Bone marrow (tissue), 2 donors: ENCODE measurements at regions not wholly inside any gene's neighbourhood (a gene's known extent, or its start where the extent isn't known, plus 50 kb on each side); places are given as distances from the start of the nearest gene placed in this dataset.

Source experiments
- DNase-seq, 2 donors: peaks; one replicate each; lab custom pipeline; 2025; lab: John Stamatoyannopoulos, UW

DNA sequence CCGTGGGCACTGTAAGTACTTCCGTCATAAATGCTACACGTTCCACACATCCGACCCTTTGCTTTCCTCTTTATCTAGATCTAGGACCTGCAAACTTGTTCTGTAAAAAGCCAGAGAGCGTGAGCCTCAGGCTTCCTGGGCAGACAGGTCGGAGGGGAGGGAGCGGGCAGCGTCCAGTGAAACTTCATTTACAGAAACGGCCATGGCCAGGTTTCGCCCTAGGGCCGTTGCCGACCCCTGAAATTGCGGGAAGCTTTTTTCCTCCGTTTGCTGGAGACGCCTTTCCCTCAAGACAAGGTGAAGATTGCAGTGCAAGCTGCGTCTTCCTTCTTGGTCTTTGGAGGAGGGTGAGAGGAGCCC, 155.4 kb downstream of the DLL1 start:
- DNase-seq = no peak

GRCh38 chr6:170134471-170135440, 156.1 kb downstream of the DLL1 start:
- no peak for DNase-seq

DNA sequence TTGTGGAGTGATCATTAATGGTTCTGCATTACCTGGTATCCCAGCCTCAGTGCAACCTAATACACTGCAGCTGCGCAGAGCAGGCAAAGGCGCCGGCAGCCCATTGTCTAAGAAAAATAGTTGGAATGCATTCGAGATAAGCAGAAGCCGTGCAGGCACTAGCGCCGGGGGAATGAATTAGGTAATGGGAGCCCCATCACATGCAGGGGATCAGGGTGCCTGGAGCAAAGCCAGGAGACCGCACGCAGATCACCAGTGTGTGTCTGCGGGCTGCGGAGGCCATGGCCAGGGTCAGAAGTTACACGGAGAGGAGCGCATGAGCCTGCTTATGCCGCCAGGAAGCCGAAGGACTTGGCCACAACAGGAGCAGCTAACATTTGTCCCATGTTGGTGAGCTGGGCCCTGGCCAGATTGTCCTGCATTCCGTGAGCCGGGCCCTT, 156.8 kb downstream of the DLL1 start:
- DNase-seq = no peak

GRCh38 chr6:170132561-170132991, 158.3 kb downstream of the DLL1 start:
- no peak for DNase-seq

DNA sequence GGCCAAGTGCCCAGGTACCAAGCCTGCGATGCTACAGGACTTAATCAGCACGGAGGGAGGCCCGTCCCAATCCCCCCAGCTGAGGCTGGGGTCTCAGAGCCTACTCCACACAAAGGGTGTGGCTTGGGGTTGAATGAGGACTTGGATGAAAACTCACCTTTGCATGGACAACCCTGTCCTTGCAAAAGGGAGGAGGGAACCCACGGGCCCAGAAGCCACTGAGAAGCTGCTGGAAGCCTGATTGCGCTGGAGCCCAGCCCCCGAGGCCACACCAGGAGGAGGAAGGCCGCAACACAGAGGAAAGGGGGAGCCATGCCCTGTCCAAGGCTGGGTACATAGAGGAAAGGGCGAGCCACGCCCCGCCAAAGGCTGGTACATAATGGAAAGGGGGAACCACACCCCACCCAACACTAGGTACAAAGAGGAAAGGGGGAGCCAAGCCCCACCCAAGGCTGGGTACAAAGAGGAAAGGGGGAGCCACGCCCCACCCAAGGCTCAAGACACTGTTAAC, 158.8 kb downstream of the DLL1 start:
- no peak for DNase-seq

DNA sequence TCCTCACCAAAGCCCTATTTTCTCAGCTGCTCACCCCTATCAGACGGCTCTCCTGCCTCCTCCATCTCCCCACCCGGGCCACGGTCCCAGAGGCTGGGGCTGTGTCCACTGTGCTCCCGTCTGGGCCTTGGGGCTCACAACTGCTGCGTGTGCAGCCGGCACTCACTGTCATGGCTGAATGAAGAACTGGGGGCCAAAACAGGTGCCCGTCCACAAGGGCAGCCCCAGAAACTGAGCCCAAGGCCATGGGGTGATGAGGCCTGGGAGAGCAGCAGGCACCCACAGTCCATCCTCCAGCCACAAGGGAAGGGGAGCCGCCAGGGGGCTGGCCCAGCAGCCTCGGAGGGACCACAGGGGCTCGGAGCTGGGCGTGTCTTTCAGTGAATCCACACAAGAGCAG, 159.5 kb downstream of the DLL1 start:
- no peak for DNase-seq

DNA sequence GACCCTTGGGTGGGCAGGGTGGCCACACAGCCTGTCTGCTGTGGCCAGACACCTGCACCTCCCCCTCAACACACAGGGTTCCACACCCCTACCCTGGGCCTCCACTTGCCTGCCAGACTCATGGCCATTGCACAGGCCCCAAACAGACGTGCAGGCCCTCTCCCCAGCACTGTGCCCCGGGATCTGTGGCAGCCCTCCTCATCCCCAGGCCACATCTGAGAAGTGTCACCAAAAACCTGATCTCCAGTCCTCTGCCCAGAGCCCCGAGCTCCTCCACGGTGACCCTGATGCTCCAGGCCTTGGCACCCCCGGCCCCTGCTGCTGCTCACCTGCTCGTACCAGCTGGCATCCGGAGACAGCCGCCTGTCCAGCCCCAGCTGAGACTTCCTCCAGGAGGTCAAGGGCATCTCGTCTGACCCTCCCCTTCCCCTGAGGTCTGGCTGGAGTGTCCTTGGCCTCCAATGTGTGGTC, 160.1 kb downstream of the DLL1 start:
- no peak for DNase-seq

DNA sequence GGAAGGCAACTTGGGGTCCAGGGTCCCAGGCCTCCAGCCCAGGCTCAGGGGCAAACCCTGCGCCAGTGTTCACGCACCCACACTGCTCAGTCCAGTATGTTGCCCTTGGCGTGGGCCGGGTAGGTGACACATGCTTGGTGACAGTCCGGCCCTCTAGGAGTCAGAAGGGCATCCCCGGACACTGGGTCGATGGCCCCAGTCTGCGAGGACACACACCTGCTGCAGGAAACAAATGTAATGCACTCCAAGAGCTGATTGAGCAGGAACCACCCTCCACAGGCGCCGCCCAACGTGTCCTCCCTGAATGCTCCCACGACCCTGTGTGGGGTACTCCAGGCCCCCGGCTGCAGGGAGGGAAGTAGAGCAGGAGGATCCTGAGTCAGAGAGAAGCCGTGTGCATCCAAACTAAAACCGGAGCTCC, 160.7 kb downstream of the DLL1 start:
- no peak for DNase-seq

DNA sequence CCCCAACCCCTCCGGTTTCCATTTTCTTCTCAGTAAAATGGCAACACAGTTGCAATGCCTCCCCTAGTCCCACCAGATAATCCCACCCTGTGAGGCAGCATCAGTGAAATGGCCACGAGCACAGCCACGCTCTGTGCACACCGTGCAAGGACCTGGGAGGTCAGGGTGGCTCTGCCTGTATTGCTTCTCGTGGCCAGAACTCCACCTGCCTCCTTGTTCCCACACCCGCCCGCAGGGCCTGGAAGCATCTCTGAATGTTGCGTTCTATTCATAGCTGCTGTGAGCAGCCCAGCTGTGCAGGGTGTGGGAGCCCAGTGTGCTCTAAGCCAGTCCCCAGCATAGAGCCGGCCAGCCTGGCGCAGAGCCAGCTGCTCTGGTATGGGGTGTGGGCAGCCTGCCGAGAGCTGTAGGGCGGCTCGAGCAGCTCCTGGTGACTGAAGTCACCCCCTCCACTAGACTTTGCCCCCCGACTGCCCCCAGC, 161.1 kb downstream of the DLL1 start:
- no peak for DNase-seq

DNA sequence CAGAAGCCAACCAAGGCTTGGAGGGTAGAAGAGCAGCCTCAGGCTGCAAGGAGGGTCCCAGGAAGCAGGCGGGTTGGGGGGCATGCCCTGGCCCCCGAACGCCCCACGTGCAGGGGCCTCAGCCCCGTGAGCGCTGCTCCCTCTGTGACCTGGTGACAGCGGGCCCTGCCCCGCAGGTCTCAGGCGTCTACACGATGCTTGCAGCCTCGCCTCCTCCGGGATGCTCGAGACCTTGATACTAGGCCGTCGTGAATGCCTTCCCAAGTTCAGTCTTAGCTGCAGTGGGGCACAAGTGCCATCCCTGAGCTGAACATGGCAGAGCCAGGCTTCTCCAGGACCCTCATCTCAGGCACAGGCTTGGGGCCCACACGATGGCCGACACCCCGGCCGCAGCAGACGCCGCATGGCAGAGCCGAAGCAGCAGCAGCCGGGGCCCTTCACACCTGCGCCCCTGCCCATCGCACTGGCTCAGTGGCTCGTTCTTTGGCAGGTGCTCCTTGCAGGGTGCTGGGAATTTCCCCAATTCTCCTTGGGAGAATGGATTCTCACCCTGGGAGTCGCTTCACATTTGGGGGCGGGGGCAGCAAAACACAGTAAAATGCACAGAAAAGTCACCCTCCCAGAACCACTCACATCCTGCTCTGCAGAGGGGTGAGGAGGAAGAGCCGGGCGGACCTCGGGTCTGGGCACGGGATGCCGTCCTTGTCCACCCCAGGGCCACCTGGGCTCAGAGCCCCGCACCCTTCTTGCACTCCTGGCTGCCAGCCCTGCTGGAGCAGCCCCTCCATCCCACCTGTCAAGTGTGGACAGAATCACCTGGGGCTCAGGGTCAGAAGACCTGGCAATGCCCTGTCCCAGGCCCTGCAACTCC, 161.8 kb downstream of the DLL1 start:
- DNase-seq = no peak

GRCh38 chr6:170128346-170128745, 162.5 kb downstream of the DLL1 start:
- DNase-seq = no peak

DNA sequence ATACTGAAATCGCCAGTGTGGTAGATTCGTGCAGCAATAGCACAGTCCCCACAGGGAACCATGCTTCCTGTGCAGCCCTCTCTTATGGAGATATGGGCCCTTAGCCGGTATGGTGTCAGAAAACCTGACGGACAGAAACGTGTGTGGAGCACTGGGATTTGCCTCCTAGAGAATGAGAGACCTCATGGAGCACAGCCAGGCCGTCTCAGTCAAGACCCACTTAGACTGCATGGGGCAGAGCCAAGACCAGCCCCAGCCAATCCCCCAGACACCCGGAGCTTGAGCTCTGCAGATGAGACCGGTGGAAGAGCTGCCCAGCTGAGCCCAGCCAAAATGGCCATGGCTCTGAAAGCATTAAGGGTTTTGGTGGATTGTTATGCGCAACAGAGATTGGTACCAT, 163.7 kb downstream of the DLL1 start:
- no peak for DNase-seq

DNA sequence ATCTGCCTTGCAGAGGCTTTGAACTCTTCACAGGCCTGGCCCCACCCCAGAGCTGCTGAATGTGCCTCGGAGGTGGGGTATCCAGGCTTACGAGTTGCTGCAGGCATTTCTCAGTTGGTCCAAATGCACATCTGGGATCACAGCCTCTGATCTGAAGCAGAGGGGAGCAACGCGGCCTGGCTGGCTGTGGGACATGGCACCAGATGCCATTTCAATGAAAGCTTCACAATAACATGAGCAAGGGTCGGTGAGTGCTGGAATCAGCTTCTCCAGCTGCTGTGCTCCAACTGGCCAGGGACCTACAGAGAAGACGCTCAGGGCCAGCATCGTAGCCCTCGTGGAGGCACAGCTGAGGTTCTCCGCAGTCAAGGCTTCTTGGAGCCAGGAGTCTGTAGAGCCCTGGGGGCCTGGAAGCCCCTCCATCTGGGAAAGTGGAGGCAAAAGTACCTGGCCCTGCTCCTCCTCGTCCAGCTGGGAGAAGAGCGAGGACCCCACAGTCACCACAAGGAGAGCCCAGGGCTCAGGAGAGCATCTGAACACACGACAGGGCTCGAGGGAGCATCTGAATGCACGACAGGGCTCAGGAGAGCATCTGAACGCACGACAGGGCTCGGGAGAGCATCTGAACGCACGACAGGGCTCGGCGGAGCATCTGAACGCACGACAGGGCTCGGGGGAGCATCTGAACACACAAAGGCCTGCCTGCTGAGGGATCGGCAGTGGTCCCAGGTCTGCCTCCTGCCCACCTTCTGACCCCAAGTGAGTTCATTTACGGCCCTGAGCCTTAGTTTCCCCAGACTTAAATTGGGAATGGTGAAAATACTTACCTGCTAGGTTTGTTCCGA, 165.2 kb downstream of the DLL1 start:
- no peak for DNase-seq

DNA sequence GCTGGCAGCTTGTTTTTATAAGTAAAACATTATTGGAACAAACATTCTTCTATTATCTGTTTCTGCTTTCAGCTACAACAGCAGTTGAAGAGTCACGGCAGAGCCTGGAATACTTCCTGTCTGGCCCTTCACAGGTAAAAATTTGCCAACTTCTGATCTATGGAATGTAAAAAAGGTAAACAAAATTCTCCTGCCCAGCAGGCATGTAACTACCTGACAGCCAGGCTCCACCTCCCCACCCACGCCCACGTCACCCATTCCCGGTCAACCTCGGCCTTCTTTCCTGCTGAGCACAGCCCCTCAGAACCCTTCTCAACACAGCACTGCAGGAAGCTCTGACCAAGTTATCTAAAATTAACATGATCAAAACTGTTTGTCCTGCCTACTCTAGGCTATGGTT, 166.0 kb downstream of the DLL1 start:
- no peak for DNase-seq

GRCh38 chr6:170124150-170124549, 166.7 kb downstream of the DLL1 start:
- no peak for DNase-seq

GRCh38 chr6:170122651-170123050, 168.2 kb downstream of the DLL1 start:
- no peak for DNase-seq

- no peak for DNase-seq
These were observed 173.5 kb downstream of the DLL1 start for GRCh38 chr6:170117111-170117972.

DNA sequence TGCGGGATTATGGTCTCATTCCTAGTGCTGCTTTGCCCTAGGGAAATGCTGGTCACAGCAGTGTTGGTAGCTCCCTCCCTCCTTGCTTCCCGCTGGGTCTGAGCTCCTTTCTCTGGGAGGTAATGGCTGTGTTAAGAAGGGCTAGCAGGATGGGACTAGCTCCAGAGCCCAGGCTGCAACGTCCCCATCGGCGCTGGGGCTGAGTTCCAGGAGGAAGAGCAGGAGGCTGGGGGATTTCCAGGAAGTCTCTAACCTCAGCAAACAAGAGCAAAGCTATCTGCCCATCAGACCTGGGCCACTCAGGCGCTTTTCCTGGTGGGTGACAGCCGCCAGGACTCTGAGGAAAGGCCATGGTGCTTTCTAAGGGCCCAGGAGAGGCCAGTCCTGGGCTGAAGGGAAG, 174.2 kb downstream of the DLL1 start:
- DNase-seq = no peak

DNA sequence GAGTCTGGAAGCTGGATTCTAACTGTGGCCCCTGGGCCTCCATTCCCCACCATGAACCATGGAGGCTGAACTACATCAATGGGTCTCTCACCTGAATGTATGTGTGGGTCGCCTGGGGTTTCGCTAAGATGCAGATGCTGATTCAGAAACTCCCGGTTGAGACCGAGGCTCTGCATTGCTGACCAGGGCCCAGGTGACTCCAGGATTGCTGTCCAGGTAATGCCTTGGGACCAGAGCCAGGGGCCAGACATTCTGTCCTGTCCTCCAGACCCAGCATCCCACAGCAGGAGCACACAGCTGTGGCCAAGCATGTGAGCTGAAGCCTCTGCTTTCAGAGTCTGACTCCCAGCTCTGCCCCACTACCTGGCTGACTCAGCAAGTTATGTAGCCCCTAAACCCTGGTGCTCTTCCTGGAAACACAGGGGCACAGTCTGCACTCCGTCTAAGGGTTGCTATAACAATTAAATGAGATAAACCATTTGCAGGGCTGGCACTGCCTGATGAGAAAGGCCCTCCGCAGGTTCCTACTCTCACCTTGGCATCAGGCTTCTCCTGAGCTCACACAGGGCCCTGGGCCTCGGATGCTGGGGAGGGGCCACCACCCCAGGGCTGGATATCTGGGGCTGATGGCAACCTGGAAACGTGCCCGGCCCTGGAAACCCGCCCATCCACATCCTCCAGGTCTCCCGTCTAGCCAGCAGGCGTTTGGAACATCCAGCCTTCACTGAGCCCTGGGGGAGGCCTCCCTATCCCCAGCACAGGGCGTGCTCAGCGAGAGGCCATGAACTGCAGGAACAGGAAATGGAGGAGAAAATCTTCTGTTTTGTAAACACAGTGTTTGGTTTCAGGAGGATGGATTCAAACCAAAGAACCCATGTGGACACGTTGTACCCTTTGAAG, 175.7 kb downstream of the DLL1 start:
- no peak for DNase-seq
